Uterus (tissue), 2 donors: ENCODE measurements at regions not wholly inside any gene's neighbourhood (a gene's known extent, or its start where the extent isn't known, plus 50 kb on each side); places are given as distances from the start of the nearest gene placed in this dataset.

Experiments
- CTCF ChIP-seq, 4 experiments: fragments of 200-600 bp in 2 of 4; fragments of 450-650 bp in 2 of 4; sonication (generic) in 2 of 4; IDR thresholded peaks; one replicate each; pipeline ENCODE4 v1.5.1; 2016 to 2019; ENCODE audit warnings: antibody characterized with exemption in 4 of 4, mild to moderate bottlenecking in 2 of 4, moderate library complexity in 1 of 4
- POLR2A ChIP-seq, 2 donors: fragments of 450-650 bp; IDR thresholded peaks; one replicate each; pipeline ENCODE4 v1.6.1; 2016; ENCODE audit warnings: antibody characterized with exemption in 2 of 2, mild to moderate bottlenecking in 1 of 2, moderate library complexity in 1 of 2

- no peak for TF ChIP-seq CTCF (IDR thresholded peaks at IDR 0.05)
- TF ChIP-seq POLR2A (IDR thresholded peaks at IDR 0.05), result no peak
Measured at GRCh38 chrX:3219231-3219630, 127.2 kb downstream of the MXRA5 start.
